Neural progenitor cell (in vitro differentiated cells): ENCODE measurements at regions not wholly inside any gene's neighbourhood (a gene's known extent, or its start where the extent isn't known, plus 50 kb on each side); places are given as distances from the start of the nearest gene placed in this dataset.

ENCODE experiments used
- CTCF ChIP-seq: fragments of 200-600 bp; sonication (generic); IDR thresholded peaks from 2 replicates; pipeline ENCODE4 v1.5.1; 2017; ENCODE audit warnings: antibody characterized with exemption, mild to moderate bottlenecking
- EZH2phosphoT487 ChIP-seq: fragments of 200-600 bp; sonication (generic); IDR thresholded peaks from 2 replicates; pipeline ENCODE4 v1.6.1; 2017; ENCODE audit warnings: antibody characterized with exemption

- TF ChIP-seq EZH2phosphoT487, result no peak
- no peak for TF ChIP-seq CTCF
These were observed 94.6 kb downstream of the F11 start for GRCh38 chr4:186360551-186360950.
